Tibial nerve (tissue), 4 donors: ENCODE measurements at regions not wholly inside any gene's neighbourhood (a gene's known extent, or its start where the extent isn't known, plus 50 kb on each side); places are given as distances from the start of the nearest gene placed in this dataset.

Experiments
- EP300 ChIP-seq, 2 donors: sonication (generic); formaldehyde crosslinking; IDR thresholded peaks; one replicate each; pipeline ENCODE4 v1.6.1; 2017; ENCODE audit warnings: antibody characterized with exemption in 2 of 2, mild to moderate bottlenecking in 1 of 2
- POLR2A ChIP-seq, 2 donors: fragments of 450-650 bp; IDR thresholded peaks; one replicate each; pipeline ENCODE4 v1.6.1; 2017; ENCODE audit warnings: antibody characterized with exemption in 2 of 2, mild to moderate bottlenecking in 2 of 2, moderate library complexity in 2 of 2
- TF ChIP-seq, protein P1 (sequence below), 5 experiments: fragments of 200-600 bp in 3 of 5; fragments of 450-650 bp in 2 of 5; sonication (generic) in 3 of 5; IDR thresholded peaks; one replicate each; pipeline ENCODE4 v1.5.1; 2016 to 2019; ENCODE audit warnings: antibody characterized with exemption in 5 of 5, mild to moderate bottlenecking in 3 of 5, moderate library complexity in 2 of 5

DNA sequence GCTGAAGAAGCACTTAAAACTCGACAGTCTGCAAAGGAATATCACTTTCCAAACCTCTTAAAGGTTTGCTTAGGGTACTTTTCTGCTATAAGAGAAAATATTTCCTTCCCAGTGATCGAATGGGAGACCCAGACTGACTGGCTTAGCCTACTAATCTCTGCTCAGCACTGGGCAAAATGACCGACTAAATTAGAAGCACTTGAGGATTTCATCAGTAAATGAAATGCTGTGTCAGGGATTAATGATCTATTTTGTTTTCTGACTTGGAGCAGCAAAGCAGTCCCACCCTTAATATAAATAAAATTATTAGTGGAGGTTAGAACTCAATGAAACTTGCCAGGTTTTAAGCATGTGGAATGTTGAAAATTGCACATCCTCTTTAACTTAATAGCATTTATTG is 411.6 kb downstream of the NEBL start:
- TF ChIP-seq, protein P1, sequence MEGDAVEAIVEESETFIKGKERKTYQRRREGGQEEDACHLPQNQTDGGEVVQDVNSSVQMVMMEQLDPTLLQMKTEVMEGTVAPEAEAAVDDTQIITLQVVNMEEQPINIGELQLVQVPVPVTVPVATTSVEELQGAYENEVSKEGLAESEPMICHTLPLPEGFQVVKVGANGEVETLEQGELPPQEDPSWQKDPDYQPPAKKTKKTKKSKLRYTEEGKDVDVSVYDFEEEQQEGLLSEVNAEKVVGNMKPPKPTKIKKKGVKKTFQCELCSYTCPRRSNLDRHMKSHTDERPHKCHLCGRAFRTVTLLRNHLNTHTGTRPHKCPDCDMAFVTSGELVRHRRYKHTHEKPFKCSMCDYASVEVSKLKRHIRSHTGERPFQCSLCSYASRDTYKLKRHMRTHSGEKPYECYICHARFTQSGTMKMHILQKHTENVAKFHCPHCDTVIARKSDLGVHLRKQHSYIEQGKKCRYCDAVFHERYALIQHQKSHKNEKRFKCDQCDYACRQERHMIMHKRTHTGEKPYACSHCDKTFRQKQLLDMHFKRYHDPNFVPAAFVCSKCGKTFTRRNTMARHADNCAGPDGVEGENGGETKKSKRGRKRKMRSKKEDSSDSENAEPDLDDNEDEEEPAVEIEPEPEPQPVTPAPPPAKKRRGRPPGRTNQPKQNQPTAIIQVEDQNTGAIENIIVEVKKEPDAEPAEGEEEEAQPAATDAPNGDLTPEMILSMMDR (IDR thresholded peaks at IDR 0.05), result no peak
- no peak for TF ChIP-seq POLR2A (IDR thresholded peaks at IDR 0.05)
- no peak for TF ChIP-seq EP300 (IDR thresholded peaks at IDR 0.05)
